H1 (cell line): ENCODE measurements at regions not wholly inside any gene's neighbourhood (a gene's known extent, or its start where the extent isn't known, plus 50 kb on each side); places are given as distances from the start of the nearest gene placed in this dataset.

Source experiments
- CTCF ChIA-PET: fragments of 300-600 bp; sonication (Branson Sonifier 250); formaldehyde crosslinking; loops from one replicate; lab custom pipeline; 2021; ENCODE audit not compliant: partially characterized antibody; lab: Charles Lee
- POLR2A ChIA-PET: fragments of 300-600 bp; sonication (Branson Sonifier 250); formaldehyde crosslinking; loops from one replicate; lab custom pipeline; 2021; ENCODE audit warnings: inconsistent platforms; ENCODE audit not compliant: partially characterized antibody; lab: Charles Lee
- DNase-seq, 2 experiments: peaks; one replicate each; pipeline versions ENCODE4 v3.0.0 to v3.0.0-alpha.2; 2010 to 2022; ENCODE audit warnings: low spot score in 2 of 2, low read depth in 1 of 2, mixed read lengths in 1 of 2
- FAIRE-seq: peaks from 2 replicates; lab custom pipeline; 2011; peaks lifted over from hg19 to GRCh38; lab: Jason Lieb, UNC
- H2AFZ ChIP-seq: 2 replicates; pipeline ENCODE4 v1.8.1; 2012; ENCODE audit warnings: low read length, inconsistent platforms
- H2AK5ac ChIP-seq: 2 replicates; pipeline ENCODE4 v1.6.1; 2013; ENCODE audit warnings: low read depth, low read length
- H2BK120ac ChIP-seq: replicated peaks from 2 replicates; pipeline ENCODE3; 2013; ENCODE audit warnings: low read depth, low read length, inconsistent platforms
- H2BK12ac ChIP-seq: 2 replicates; pipeline ENCODE4 v1.6.1; 2013; ENCODE audit warnings: low read depth, low read length
- H2BK15ac ChIP-seq: 2 replicates; pipeline ENCODE4 v1.6.1; 2013; ENCODE audit warnings: low read length
- H2BK20ac ChIP-seq: 2 replicates; pipeline ENCODE4 v1.6.1; 2013; ENCODE audit warnings: low read length
- H2BK5ac ChIP-seq: 2 replicates; pipeline ENCODE4 v1.6.1; 2013; ENCODE audit warnings: low read depth, low read length
- H3K14ac ChIP-seq: 2 replicates; pipeline ENCODE4 v1.6.1; 2013; ENCODE audit warnings: inconsistent platforms; ENCODE audit not compliant: insufficient read length
- H3K18ac ChIP-seq: 2 replicates; pipeline ENCODE4 v1.6.1; 2013; ENCODE audit warnings: low read length; ENCODE audit errors: extremely low read depth
- H3K23ac ChIP-seq: 2 replicates; pipeline ENCODE4 v1.6.1; 2013; ENCODE audit warnings: inconsistent platforms; ENCODE audit not compliant: insufficient read length
- H3K23me2 ChIP-seq: 2 replicates; pipeline ENCODE4 v1.6.1; 2013; ENCODE audit warnings: low read depth, low read length
- H3K27ac ChIP-seq: 2 replicates; pipeline ENCODE4 v1.6.1; 2011; ENCODE audit warnings: low read depth, low read length, inconsistent platforms
- H3K27me3 ChIP-seq, 4 experiments: replicated peaks in 1 of 4; 1 replicate in 1 of 4; 2 replicates in 3 of 4; pipeline versions ENCODE4 v1.6.1 to v1.8.1; 2011 to 2013; ENCODE audit warnings: low read length in 3 of 4, mild to moderate bottlenecking in 3 of 4, inconsistent platforms in 2 of 4, mixed read lengths in 2 of 4, moderate library complexity in 1 of 4; ENCODE audit not compliant: control insufficient read depth in 3 of 4, insufficient read depth in 3 of 4; ENCODE audit errors: extremely low read depth in 1 of 4
- H3K36me3 ChIP-seq, 4 experiments: 2 replicates each; pipeline versions ENCODE4 v1.6.1 to v1.8.1; 2011 to 2013; ENCODE audit warnings: mild to moderate bottlenecking in 4 of 4, low read length in 3 of 4, moderate library complexity in 2 of 4, control low read depth in 1 of 4, inconsistent platforms in 1 of 4; ENCODE audit not compliant: insufficient read depth in 4 of 4, control insufficient read depth in 2 of 4
- H3K4ac ChIP-seq: replicated peaks from 2 replicates; pipeline ENCODE3; 2013; ENCODE audit warnings: low read length, low read depth, mixed read lengths, inconsistent platforms; ENCODE audit not compliant: insufficient read length
- H3K4me1 ChIP-seq, 4 experiments: replicated peaks in 1 of 4; 1 replicate in 1 of 4; 2 replicates in 3 of 4; pipeline versions ENCODE4 v1.6.1 to v1.8.1; 2011 to 2013; ENCODE audit warnings: low read length in 3 of 4, inconsistent platforms in 2 of 4, mixed read lengths in 1 of 4; ENCODE audit not compliant: insufficient read depth in 4 of 4, control insufficient read depth in 3 of 4
- H3K4me2 ChIP-seq, 2 experiments: 2 replicates each; pipeline versions ENCODE4 v1.6.1 to v1.8.1; 2011 to 2013; ENCODE audit warnings: low read depth in 2 of 2, low read length in 2 of 2, control low read depth in 1 of 2, inconsistent platforms in 1 of 2, mild to moderate bottlenecking in 1 of 2; ENCODE audit not compliant: insufficient read depth in 1 of 2
- H3K4me3 ChIP-seq, 4 experiments: fragments of 200-600, 300-600 bp in 1 of 4; sonication (generic), shearing (Covaris generic), sonication (Bioruptor Twin) in 1 of 4; 2 replicates each; pipeline versions ENCODE4 v1.5.1 to v1.8.1; 2011 to 2016; ENCODE audit warnings: low read length in 4 of 4, low read depth in 3 of 4, control low read depth in 2 of 4, inconsistent platforms in 2 of 4, mild to moderate bottlenecking in 2 of 4, mixed read lengths in 1 of 4, moderate library complexity in 1 of 4; ENCODE audit not compliant: insufficient read depth in 2 of 4; ENCODE audit errors: extremely low read depth in 1 of 4
- H3K56ac ChIP-seq: replicated peaks from 2 replicates; pipeline ENCODE3; 2013; ENCODE audit warnings: low read depth, mild to moderate bottlenecking, mixed read lengths, low read length, inconsistent platforms; ENCODE audit not compliant: insufficient read length
- H3K79me1 ChIP-seq: 2 replicates; pipeline ENCODE4 v1.6.1; 2013; ENCODE audit warnings: low read depth, low read length, control low read depth
- H3K79me2 ChIP-seq, 2 experiments: 2 replicates each; pipeline versions ENCODE4 v1.6.1 to v1.8.1; 2012 to 2013; ENCODE audit warnings: low read length in 2 of 2, mild to moderate bottlenecking in 2 of 2, inconsistent platforms in 1 of 2; ENCODE audit not compliant: insufficient read depth in 2 of 2, control insufficient read depth in 1 of 2
- H3K9ac ChIP-seq, 4 experiments: replicated peaks in 1 of 4; 1 replicate in 1 of 4; 2 replicates in 3 of 4; pipeline versions ENCODE4 v1.6.1 to v1.8.1; 2011 to 2013; ENCODE audit warnings: low read depth in 3 of 4, low read length in 3 of 4, control low read depth in 2 of 4, mild to moderate bottlenecking in 2 of 4, moderate library complexity in 2 of 4, inconsistent platforms in 1 of 4; ENCODE audit errors: extremely low read depth in 1 of 4
- H3K9me3 ChIP-seq, 2 experiments: 2 replicates each; pipeline versions ENCODE4 v1.6.1 to v1.8.1; 2012 to 2013; ENCODE audit warnings: mild to moderate bottlenecking in 2 of 2, moderate library complexity in 2 of 2, control low read depth in 1 of 2, inconsistent platforms in 1 of 2, low read depth in 1 of 2, low read length in 1 of 2, mixed read lengths in 1 of 2; ENCODE audit not compliant: insufficient read depth in 2 of 2
- H4K20me1 ChIP-seq, 2 experiments: replicated peaks in 1 of 2; 2 replicates each; pipeline versions ENCODE3 to v1.8.1; 2011 to 2013; ENCODE audit warnings: inconsistent platforms in 2 of 2, low read length in 2 of 2, mild to moderate bottlenecking in 1 of 2; ENCODE audit not compliant: insufficient read depth in 2 of 2, control insufficient read depth in 1 of 2
- H4K5ac ChIP-seq: 2 replicates; pipeline ENCODE4 v1.6.1; 2013; ENCODE audit warnings: low read length, low read depth, mixed read lengths, inconsistent platforms; ENCODE audit not compliant: insufficient read length
- H4K8ac ChIP-seq: 2 replicates; pipeline ENCODE4 v1.8.0; 2013; ENCODE audit warnings: mild to moderate bottlenecking, moderate library complexity, low read length, inconsistent platforms; ENCODE audit not compliant: insufficient read depth; ENCODE audit errors: extremely low read depth
- H4K91ac ChIP-seq: replicated peaks from 2 replicates; pipeline ENCODE3; 2013; ENCODE audit warnings: low read length, mixed read lengths, inconsistent platforms; ENCODE audit not compliant: insufficient read length
- ASH2L ChIP-seq: fragments of 200-600, 300-600 bp; sonication (generic); IDR thresholded peaks from one replicate; pipeline ENCODE4 v1.7.1; 2017; ENCODE audit warnings: low read length
- BRCA1 ChIP-seq: IDR thresholded peaks from 2 replicates; pipeline ENCODE4 v1.6.1; 2012; ENCODE audit warnings: low read depth, low read length, improper control_type of control experiment
- CHD1 ChIP-seq: IDR thresholded peaks from 2 replicates; pipeline ENCODE4 v1.6.1; 2012; ENCODE audit warnings: low read depth, low read length, improper control_type of control experiment
- CHD2 ChIP-seq: IDR thresholded peaks from 2 replicates; pipeline ENCODE4 v1.6.1; 2012; ENCODE audit warnings: low read length, improper control_type of control experiment
- CREB1 ChIP-seq: IDR thresholded peaks from 2 replicates; pipeline ENCODE4 v1.6.1; 2012; ENCODE audit warnings: inconsistent platforms
- GABPA ChIP-seq: IDR thresholded peaks from 2 replicates; pipeline ENCODE4 v1.6.1; 2011; ENCODE audit warnings: mild to moderate bottlenecking, low read length, moderate library complexity, borderline replicate concordance; ENCODE audit not compliant: insufficient read depth
- HDAC2 ChIP-seq, 2 experiments: fragments of 300-600 bp in 1 of 2; sonication (generic) in 1 of 2; IDR thresholded peaks; 2 replicates each; pipeline ENCODE4 v1.6.1; 2011 to 2012; ENCODE audit warnings: low read depth in 2 of 2, low read length in 2 of 2, mild to moderate bottlenecking in 2 of 2, moderate library complexity in 2 of 2, borderline replicate concordance in 1 of 2, inconsistent platforms in 1 of 2
- KDM1A ChIP-seq: fragments of 200-600, 300-600 bp; sonication (generic); IDR thresholded peaks from 2 replicates; pipeline ENCODE4 v1.7.1; 2016; ENCODE audit warnings: mild to moderate bottlenecking, low read length, borderline replicate concordance
- KDM4A ChIP-seq: IDR thresholded peaks from one replicate; pipeline ENCODE4 v1.7.1; 2012; ENCODE audit warnings: low read depth, mild to moderate bottlenecking, moderate library complexity, low read length, inconsistent platforms; ENCODE audit not compliant: severe bottlenecking
- MAFK ChIP-seq: IDR thresholded peaks from 2 replicates; pipeline ENCODE4 v1.6.1; 2012; ENCODE audit warnings: low read depth, mild to moderate bottlenecking, improper control_type of control experiment, low read length
- POLR2AphosphoS5 ChIP-seq: IDR thresholded peaks from 2 replicates; pipeline ENCODE4 v1.6.1; 2011; ENCODE audit warnings: low read depth, low read length
- SP2 ChIP-seq: IDR thresholded peaks from 2 replicates; pipeline ENCODE4 v1.6.1; 2012; ENCODE audit warnings: mild to moderate bottlenecking, low read length, inconsistent platforms
- TBP ChIP-seq: IDR thresholded peaks from 2 replicates; pipeline ENCODE4 v1.6.1; 2011; ENCODE audit warnings: low read depth, low read length, improper control_type of control experiment
- TCF12 ChIP-seq: IDR thresholded peaks from 2 replicates; pipeline ENCODE4 v1.6.1; 2011; ENCODE audit warnings: low read depth, mild to moderate bottlenecking, low read length
- YY1 ChIP-seq: IDR thresholded peaks from 2 replicates; pipeline ENCODE4 v1.6.1; 2011; ENCODE audit warnings: low read depth, mild to moderate bottlenecking, low read length
- ZNF274 ChIP-seq: IDR thresholded peaks from 2 replicates; pipeline ENCODE4 v1.7.0; 2012; ENCODE audit warnings: low read length, borderline replicate concordance; ENCODE audit errors: extremely low read depth
- TF ChIP-seq, protein P1 (sequence below): IDR thresholded peaks from 2 replicates; pipeline ENCODE4 v1.6.1; 2011; ENCODE audit warnings: low read length, improper control_type of control experiment

GRCh38 chr3:153295901-153296300 is 133.9 kb downstream of the RAP2B start:
- no peak overlapping the region for H3K9ac ChIP-seq
- no peaks in the 10 kb centered on the region for H3K27me3 ChIP-seq
- H2BK120ac ChIP-seq: no peak overlapping the region
- no peaks in the 10 kb centered on the region for H3K36me3 ChIP-seq
- no peaks in the 10 kb centered on the region for H3K4me1 ChIP-seq
- H3K4me2 ChIP-seq: no peak overlapping the region
- no peak overlapping the region for H3K27ac ChIP-seq
- FAIRE-seq (no peak), DNase-seq (no peak)
- H3K79me2 ChIP-seq: no peaks in the 10 kb centered on the region
- H3K4ac ChIP-seq: no peak overlapping the region
- H3K9me3 ChIP-seq: no peaks in the 10 kb centered on the region
- H3K18ac ChIP-seq: no peak overlapping the region
- no peak overlapping the region for H3K4me3 ChIP-seq
- no peak overlapping the region for H3K14ac ChIP-seq
- no peaks in the 10 kb centered on the region for H4K20me1 ChIP-seq
- no peak overlapping the region for H3K56ac ChIP-seq
- H2AFZ ChIP-seq: no peak overlapping the region
- CTCF ChIA-PET: interaction anchor here (0.5 to 0.6 kb wide), 2 partner anchors 170 to 222 kb away, joined by 3 read pairs; no protein-coding TSS in a partner anchor
- no peak overlapping the region for H2BK12ac ChIP-seq
- POLR2A ChIA-PET: no interaction called here
- H2BK15ac ChIP-seq: no peak overlapping the region
- H2BK20ac ChIP-seq: no peak overlapping the region
- H4K5ac ChIP-seq: no peak overlapping the region
- H2AK5ac ChIP-seq: no peak overlapping the region
- H4K8ac ChIP-seq: no peak overlapping the region
- no peak overlapping the region for H3K23ac ChIP-seq
- TF ChIP-seq POLR2AphosphoS5 (no peak), KDM4A (no peak), BRCA1 (no peak), ZNF274 (no peak), MAFK (no peak), CREB1 (no peak), TCF12 (no peak), SP2 (no peak), CHD1 (no peak), HDAC2 (IDR thresholded peaks at IDR 0.05; ENCODE audit: borderline replicate concordance in 1 of 2, low read depth in 2 of 2, low read length in 2 of 2) (no peak), KDM1A (no peak), GABPA (no peak), TBP (no peak), ASH2L (no peak), CHD2 (no peak), YY1 (no peak)
- TF ChIP-seq, protein P1, sequence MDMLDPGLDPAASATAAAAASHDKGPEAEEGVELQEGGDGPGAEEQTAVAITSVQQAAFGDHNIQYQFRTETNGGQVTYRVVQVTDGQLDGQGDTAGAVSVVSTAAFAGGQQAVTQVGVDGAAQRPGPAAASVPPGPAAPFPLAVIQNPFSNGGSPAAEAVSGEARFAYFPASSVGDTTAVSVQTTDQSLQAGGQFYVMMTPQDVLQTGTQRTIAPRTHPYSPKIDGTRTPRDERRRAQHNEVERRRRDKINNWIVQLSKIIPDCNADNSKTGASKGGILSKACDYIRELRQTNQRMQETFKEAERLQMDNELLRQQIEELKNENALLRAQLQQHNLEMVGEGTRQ: no peak
- no peaks in the 10 kb centered on the region for H3K79me1 ChIP-seq
- no peaks in the 10 kb centered on the region for H3K23me2 ChIP-seq
- no peak overlapping the region for H2BK5ac ChIP-seq
- no peak overlapping the region for H4K91ac ChIP-seq
